ENCODE measurements at regions not wholly inside any gene's neighbourhood (a gene's known extent, or its start where the extent isn't known, plus 50 kb on each side); places are given as distances from the start of the nearest gene placed in this dataset.

DNA sequence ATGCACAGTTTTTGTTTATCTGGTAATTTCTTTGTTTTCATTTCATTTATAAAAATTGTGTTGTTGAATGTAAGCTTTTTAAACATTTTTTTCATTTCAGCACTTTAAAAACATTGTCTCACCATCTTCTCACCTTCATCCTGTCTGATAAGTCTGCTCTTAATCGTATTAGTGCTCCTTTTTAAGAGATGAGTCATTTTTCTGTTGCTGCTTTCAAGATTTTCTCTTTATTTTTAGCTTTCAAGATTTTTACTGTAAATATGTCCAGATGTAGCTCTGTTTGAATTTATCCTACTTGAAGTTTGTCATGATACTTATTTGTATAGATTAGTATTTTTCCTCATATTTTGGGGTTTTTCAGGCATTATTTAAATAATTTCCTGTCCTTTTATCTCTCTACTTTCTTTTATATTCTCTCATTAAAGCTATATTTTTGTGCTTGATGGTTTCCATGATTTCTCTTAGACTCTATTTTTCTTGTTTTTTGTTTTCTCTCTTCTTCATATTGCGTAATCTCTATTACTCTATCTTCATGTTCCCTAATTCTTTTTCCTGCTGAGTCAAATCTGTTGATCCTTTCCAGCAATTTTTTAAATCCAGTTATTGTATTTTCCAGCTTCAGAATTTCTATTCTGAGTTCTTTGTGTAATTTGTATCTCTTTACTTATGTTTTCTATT, 1400.4 kb upstream of the PCDH7 start:
- TF ChIP-seq, protein P1, sequence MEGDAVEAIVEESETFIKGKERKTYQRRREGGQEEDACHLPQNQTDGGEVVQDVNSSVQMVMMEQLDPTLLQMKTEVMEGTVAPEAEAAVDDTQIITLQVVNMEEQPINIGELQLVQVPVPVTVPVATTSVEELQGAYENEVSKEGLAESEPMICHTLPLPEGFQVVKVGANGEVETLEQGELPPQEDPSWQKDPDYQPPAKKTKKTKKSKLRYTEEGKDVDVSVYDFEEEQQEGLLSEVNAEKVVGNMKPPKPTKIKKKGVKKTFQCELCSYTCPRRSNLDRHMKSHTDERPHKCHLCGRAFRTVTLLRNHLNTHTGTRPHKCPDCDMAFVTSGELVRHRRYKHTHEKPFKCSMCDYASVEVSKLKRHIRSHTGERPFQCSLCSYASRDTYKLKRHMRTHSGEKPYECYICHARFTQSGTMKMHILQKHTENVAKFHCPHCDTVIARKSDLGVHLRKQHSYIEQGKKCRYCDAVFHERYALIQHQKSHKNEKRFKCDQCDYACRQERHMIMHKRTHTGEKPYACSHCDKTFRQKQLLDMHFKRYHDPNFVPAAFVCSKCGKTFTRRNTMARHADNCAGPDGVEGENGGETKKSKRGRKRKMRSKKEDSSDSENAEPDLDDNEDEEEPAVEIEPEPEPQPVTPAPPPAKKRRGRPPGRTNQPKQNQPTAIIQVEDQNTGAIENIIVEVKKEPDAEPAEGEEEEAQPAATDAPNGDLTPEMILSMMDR (IDR thresholded peaks at IDR 0.05) = no peak
- TF ChIP-seq, protein P2, sequence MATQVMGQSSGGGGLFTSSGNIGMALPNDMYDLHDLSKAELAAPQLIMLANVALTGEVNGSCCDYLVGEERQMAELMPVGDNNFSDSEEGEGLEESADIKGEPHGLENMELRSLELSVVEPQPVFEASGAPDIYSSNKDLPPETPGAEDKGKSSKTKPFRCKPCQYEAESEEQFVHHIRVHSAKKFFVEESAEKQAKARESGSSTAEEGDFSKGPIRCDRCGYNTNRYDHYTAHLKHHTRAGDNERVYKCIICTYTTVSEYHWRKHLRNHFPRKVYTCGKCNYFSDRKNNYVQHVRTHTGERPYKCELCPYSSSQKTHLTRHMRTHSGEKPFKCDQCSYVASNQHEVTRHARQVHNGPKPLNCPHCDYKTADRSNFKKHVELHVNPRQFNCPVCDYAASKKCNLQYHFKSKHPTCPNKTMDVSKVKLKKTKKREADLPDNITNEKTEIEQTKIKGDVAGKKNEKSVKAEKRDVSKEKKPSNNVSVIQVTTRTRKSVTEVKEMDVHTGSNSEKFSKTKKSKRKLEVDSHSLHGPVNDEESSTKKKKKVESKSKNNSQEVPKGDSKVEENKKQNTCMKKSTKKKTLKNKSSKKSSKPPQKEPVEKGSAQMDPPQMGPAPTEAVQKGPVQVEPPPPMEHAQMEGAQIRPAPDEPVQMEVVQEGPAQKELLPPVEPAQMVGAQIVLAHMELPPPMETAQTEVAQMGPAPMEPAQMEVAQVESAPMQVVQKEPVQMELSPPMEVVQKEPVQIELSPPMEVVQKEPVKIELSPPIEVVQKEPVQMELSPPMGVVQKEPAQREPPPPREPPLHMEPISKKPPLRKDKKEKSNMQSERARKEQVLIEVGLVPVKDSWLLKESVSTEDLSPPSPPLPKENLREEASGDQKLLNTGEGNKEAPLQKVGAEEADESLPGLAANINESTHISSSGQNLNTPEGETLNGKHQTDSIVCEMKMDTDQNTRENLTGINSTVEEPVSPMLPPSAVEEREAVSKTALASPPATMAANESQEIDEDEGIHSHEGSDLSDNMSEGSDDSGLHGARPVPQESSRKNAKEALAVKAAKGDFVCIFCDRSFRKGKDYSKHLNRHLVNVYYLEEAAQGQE (IDR thresholded peaks at IDR 0.05; ENCODE audit: insufficient read depth in 1 of 2, low read depth in 2 of 2, low read length in 1 of 2) = no peak
- no peak for TF ChIP-seq TCF7L2 (IDR thresholded peaks at IDR 0.05; ENCODE audit: low read depth, low read length)

Measured in Panc1 (cell line).